DMS53 treated with DMSO at 0.1 percent for 48 hours (cell line): ENCODE measurements at regions not wholly inside any gene's neighbourhood (a gene's known extent, or its start where the extent isn't known, plus 50 kb on each side); places are given as distances from the start of the nearest gene placed in this dataset.
A peak's percentile ranks its signal among the peaks of the same experiment; 100 is the strongest.

Source experiments
- DNase-seq: peaks from one replicate; lab custom pipeline; 2025; ENCODE audit not compliant: unreplicated experiment; lab: John Stamatoyannopoulos, UW

- DNase-seq: no peak
Observed at GRCh38 chr4:170657761-170658160, 568.0 kb upstream of the AADAT start.

- no peak for DNase-seq
Observed at GRCh38 chr4:170656506-170656905, 566.8 kb upstream of the AADAT start.

GRCh38 chr4:170652571-170652970, 562.8 kb upstream of the AADAT start:
- no peak for DNase-seq

- DNase-seq: no peak
Observed at GRCh38 chr4:170651786-170652185, 562.0 kb upstream of the AADAT start.

- DNase-seq: no peak
Observed at GRCh38 chr4:170627418-170627817, 537.7 kb upstream of the AADAT start.

- no peak for DNase-seq
Observed at GRCh38 chr4:170623899-170624298, 534.1 kb upstream of the AADAT start.

- DNase-seq: no peak
Observed at GRCh38 chr4:170610434-170610833, 520.7 kb upstream of the AADAT start.

- no peak for DNase-seq
Observed at GRCh38 chr4:170599894-170600293, 510.1 kb upstream of the AADAT start.

- DNase-seq: no peak
Observed at GRCh38 chr4:170591076-170591475, 501.3 kb upstream of the AADAT start.

- DNase-seq: peak; percentile 35
Observed at GRCh38 chr4:170589597-170590191, 499.9 kb upstream of the AADAT start.

- DNase-seq: no peak
Observed at GRCh38 chr4:170581969-170582368, 492.2 kb upstream of the AADAT start.

GRCh38 chr4:170581322-170581721, 491.6 kb upstream of the AADAT start:
- no peak for DNase-seq

- DNase-seq: no peak
Observed at GRCh38 chr4:170580651-170581050, 490.9 kb upstream of the AADAT start.

- peak; percentile 1 for DNase-seq
Observed at GRCh38 chr4:170538821-170539473, 449.2 kb upstream of the AADAT start.

GRCh38 chr4:170529748-170530722, 440.3 kb upstream of the AADAT start:
- no peak for DNase-seq

GRCh38 chr4:170526471-170526870, 436.7 kb upstream of the AADAT start:
- no peak for DNase-seq

- DNase-seq: no peak
Observed at GRCh38 chr4:170522427-170522970, 432.7 kb upstream of the AADAT start.

GRCh38 chr4:170497689-170498088, 407.9 kb upstream of the AADAT start:
- DNase-seq: no peak

- peak; percentile 50 for DNase-seq
Observed at GRCh38 chr4:170497112-170497511, 407.4 kb upstream of the AADAT start.

- no peak for DNase-seq
Observed at GRCh38 chr4:170491981-170492380, 402.2 kb upstream of the AADAT start.

- no peak for DNase-seq
Observed at GRCh38 chr4:170476351-170476750, 386.6 kb upstream of the AADAT start.

- no peak for DNase-seq
Observed at GRCh38 chr4:170465429-170465828, 375.7 kb upstream of the AADAT start.
